GM18870 (cell line): ENCODE measurements at regions not wholly inside any gene's neighbourhood (a gene's known extent, or its start where the extent isn't known, plus 50 kb on each side); places are given as distances from the start of the nearest gene placed in this dataset.
A peak's percentile ranks its signal among the peaks of the same experiment; 100 is the strongest.

Experiments used
- ATAC-seq: cut with Tn5 transposase; IDR thresholded peaks from one replicate; pipeline ENCODE4 v1.9.1; 2021; ENCODE audit warnings: moderate library complexity; ENCODE audit not compliant: unreplicated experiment

- no peak for ATAC-seq
Observed at GRCh38 chr14:100463937-100464336, 123.3 kb downstream of the BEGAIN start.

GRCh38 chr14:100466111-100466856, 120.9 kb downstream of the BEGAIN start:
- no peak for ATAC-seq

GRCh38 chr14:100467046-100467750, 120.0 kb downstream of the BEGAIN start:
- ATAC-seq, result no peak

- no peak for ATAC-seq
Observed at GRCh38 chr14:100467939-100468338, 119.3 kb downstream of the BEGAIN start.

- ATAC-seq, result no peak
Observed at GRCh38 chr14:100468557-100468956, 118.7 kb downstream of the BEGAIN start.

GRCh38 chr14:100469632-100470522, 117.3 kb downstream of the BEGAIN start:
- ATAC-seq, result no peak

- no peak for ATAC-seq
Observed at GRCh38 chr14:100470523-100470897, 116.7 kb downstream of the BEGAIN start.

- ATAC-seq, result no peak
Observed at GRCh38 chr14:100471441-100472093, 115.7 kb downstream of the BEGAIN start.

- no peak for ATAC-seq
Observed at GRCh38 chr14:100472094-100472455, 115.1 kb downstream of the BEGAIN start.

GRCh38 chr14:100472491-100472890, 114.7 kb downstream of the BEGAIN start:
- no peak for ATAC-seq

GRCh38 chr14:100473249-100473648, 114.0 kb downstream of the BEGAIN start:
- no peak for ATAC-seq

GRCh38 chr14:100474196-100474595, 113.0 kb downstream of the BEGAIN start:
- ATAC-seq, result no peak

GRCh38 chr14:100475268-100475667, 111.9 kb downstream of the BEGAIN start:
- no peak for ATAC-seq

- no peak for ATAC-seq
Observed at GRCh38 chr14:100476012-100476822, 111.0 kb downstream of the BEGAIN start.

- ATAC-seq, result no peak
Observed at GRCh38 chr14:100484531-100485267, 102.5 kb downstream of the BEGAIN start.

GRCh38 chr14:100486025-100486828, 101.0 kb downstream of the BEGAIN start:
- ATAC-seq, result peak; percentile 60
